ENCODE measurements at regions not wholly inside any gene's neighbourhood (a gene's known extent, or its start where the extent isn't known, plus 50 kb on each side); places are given as distances from the start of the nearest gene placed in this dataset.

GRCh38 chr12:71029302-71029701 lies 108.8 kb upstream of the PTPRR start:
- H3K27me3 Mint-ChIP-seq: no peaks in the 10 kb centered on the region
- no peak overlapping the region for H3K4me3 Mint-ChIP-seq
- H3K36me3 Mint-ChIP-seq (ENCODE audit: low read depth): no peaks in the 10 kb centered on the region
- ChIA-PET POLR2A (no interaction called here), CTCF (no interaction called here)
- no peaks in the 10 kb centered on the region for H3K9me3 Mint-ChIP-seq
- no peak for DNase-seq
- no peak overlapping the region for H3K27ac Mint-ChIP-seq
- H3K4me1 Mint-ChIP-seq: no peaks in the 10 kb centered on the region

- no peak overlapping the region for H3K4me3 Mint-ChIP-seq
Measured at GRCh38 chr12:71027856-71028255, 107.3 kb upstream of the PTPRR start.

GRCh38 chr12:71024827-71025226 lies 104.3 kb upstream of the PTPRR start:
- ChIA-PET POLR2A (no interaction called here), CTCF (no interaction called here)
- no peaks in the 10 kb centered on the region for H3K4me1 Mint-ChIP-seq
- no peaks in the 10 kb centered on the region for H3K36me3 Mint-ChIP-seq (ENCODE audit: low read depth)
- H3K4me3 Mint-ChIP-seq: no peak overlapping the region
- H3K9me3 Mint-ChIP-seq: no peaks in the 10 kb centered on the region
- no peak for DNase-seq
- H3K27ac Mint-ChIP-seq: no peak overlapping the region
- no peaks in the 10 kb centered on the region for H3K27me3 Mint-ChIP-seq

More at GRCh38 chr12:71027856-71028255, 107.3 kb upstream of the PTPRR start:
- Mint-ChIP-seq H3K27me3 (no peaks in the 10 kb centered on the region), H3K27ac (no peak overlapping the region), H3K36me3 (ENCODE audit: low read depth) (no peaks in the 10 kb centered on the region), H3K4me1 (no peaks in the 10 kb centered on the region), H3K9me3 (no peaks in the 10 kb centered on the region)
- ChIA-PET POLR2A (no interaction called here), CTCF (no interaction called here)
- DNase-seq: no peak

GRCh38 chr12:71024281-71024680 lies 103.7 kb upstream of the PTPRR start:
- no peak for DNase-seq
- H3K27ac Mint-ChIP-seq: no peak overlapping the region
- no peak overlapping the region for H3K4me3 Mint-ChIP-seq
- ChIA-PET POLR2A (no interaction called here), CTCF (no interaction called here)
- no peaks in the 10 kb centered on the region for H3K36me3 Mint-ChIP-seq (ENCODE audit: low read depth)
- H3K27me3 Mint-ChIP-seq: no peaks in the 10 kb centered on the region
- no peaks in the 10 kb centered on the region for H3K4me1 Mint-ChIP-seq
- no peaks in the 10 kb centered on the region for H3K9me3 Mint-ChIP-seq

GRCh38 chr12:71021491-71021890 lies 101.0 kb upstream of the PTPRR start:
- CTCF ChIA-PET: no interaction called here
- H3K4me3 Mint-ChIP-seq: no peak overlapping the region
- no peak for DNase-seq
- H3K27me3 Mint-ChIP-seq: no peaks in the 10 kb centered on the region
- H3K36me3 Mint-ChIP-seq (ENCODE audit: low read depth): no peaks in the 10 kb centered on the region
- H3K27ac Mint-ChIP-seq: no peak overlapping the region
- H3K9me3 Mint-ChIP-seq: no peaks in the 10 kb centered on the region
- POLR2A ChIA-PET: no interaction called here
- H3K4me1 Mint-ChIP-seq: no peaks in the 10 kb centered on the region

- ChIA-PET POLR2A (no interaction called here), CTCF (no interaction called here)
- Mint-ChIP-seq H3K27ac (no peak overlapping the region), H3K36me3 (ENCODE audit: low read depth) (no peaks in the 10 kb centered on the region), H3K4me3 (no peak overlapping the region), H3K27me3 (no peaks in the 10 kb centered on the region), H3K9me3 (no peaks in the 10 kb centered on the region), H3K4me1 (no peaks in the 10 kb centered on the region)
- no peak for DNase-seq
Measured at GRCh38 chr12:71019282-71019831, 98.8 kb upstream of the PTPRR start.

DNA sequence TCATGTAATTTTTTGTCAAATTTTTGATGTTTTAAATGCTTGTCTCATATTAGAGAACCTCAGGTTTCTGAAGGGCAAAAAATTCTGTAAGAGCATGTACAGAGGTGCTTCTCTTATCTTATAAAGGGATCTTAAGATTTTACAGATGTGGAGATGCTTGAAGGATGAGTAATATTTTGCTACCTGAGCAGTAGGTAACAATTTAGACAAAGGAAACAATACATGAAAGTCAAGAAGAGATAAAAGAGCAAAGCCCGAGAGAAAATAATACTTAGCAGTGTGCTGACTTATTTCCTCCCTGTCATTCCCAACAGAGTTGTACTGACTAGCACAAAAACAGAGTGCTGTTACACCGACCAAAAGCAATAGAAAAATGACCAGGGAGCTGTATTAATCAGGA lies 98.1 kb upstream of the PTPRR start:
- ChIA-PET CTCF (no interaction called here), POLR2A (no interaction called here)
- H3K4me1 Mint-ChIP-seq: no peaks in the 10 kb centered on the region
- DNase-seq: no peak
- no peaks in the 10 kb centered on the region for H3K27me3 Mint-ChIP-seq
- no peak overlapping the region for H3K27ac Mint-ChIP-seq
- no peak overlapping the region for H3K4me3 Mint-ChIP-seq
- no peaks in the 10 kb centered on the region for H3K36me3 Mint-ChIP-seq (ENCODE audit: low read depth)
- no peaks in the 10 kb centered on the region for H3K9me3 Mint-ChIP-seq

DNA sequence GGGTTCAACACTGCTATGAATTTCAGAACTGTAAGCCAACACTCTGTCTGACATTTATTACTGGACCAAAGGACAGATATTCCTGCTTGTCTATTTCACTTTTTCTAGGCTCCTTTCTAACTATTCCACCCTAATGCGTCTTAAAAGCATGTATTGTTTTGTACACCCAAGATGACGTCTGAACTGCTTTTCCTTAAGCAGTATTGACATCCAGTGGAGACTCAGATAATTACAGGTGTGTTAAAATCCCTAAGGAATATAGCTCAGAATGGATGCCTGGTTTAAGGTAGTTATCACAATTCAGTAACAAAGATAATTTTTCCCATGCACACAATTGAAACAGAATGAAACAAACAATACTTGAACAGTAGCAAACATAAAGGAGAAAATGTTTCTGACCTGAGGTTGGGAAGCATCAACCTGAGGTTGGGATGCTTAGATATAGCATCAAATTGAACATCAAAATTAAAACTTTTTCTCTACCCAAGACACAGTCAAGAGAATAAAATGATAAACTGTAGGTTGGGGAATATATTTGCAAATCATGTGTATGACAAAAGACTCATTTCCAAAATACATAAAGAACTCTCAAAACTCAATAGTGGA lies 93.7 kb upstream of the PTPRR start:
- no peak for DNase-seq
- POLR2A ChIA-PET: no interaction called here
- Mint-ChIP-seq H3K27ac (no peak overlapping the region), H3K36me3 (ENCODE audit: low read depth) (no peaks in the 10 kb centered on the region), H3K4me1 (no peaks in the 10 kb centered on the region), H3K27me3 (no peaks in the 10 kb centered on the region), H3K9me3 (no peaks in the 10 kb centered on the region), H3K4me3 (no peak overlapping the region)
- CTCF ChIA-PET: no interaction called here

- CTCF ChIA-PET: no interaction called here
- H3K36me3 Mint-ChIP-seq (ENCODE audit: low read depth): no peaks in the 10 kb centered on the region
Measured at GRCh38 chr12:71011261-71011660, 90.7 kb upstream of the PTPRR start.

DNA sequence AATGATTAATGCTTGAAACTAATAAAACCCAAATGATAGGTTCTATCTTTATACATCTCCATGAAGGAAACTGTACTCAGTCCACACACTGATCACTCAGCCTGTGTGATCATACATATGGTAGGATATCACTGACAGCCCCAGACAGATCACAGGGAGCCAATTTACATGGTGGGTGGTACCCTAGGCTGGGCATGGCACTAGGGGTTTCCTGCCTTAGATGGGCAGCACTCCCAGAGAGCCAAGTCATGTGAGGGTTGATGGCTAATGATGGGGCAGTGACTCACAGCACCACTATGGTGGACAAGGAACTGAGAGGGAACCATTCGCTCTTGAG lies 89.6 kb upstream of the PTPRR start:
- ChIA-PET POLR2A (no interaction called here), CTCF (no interaction called here)
- no peak overlapping the region for H3K27ac Mint-ChIP-seq
- H3K4me3 Mint-ChIP-seq: no peak overlapping the region
- H3K36me3 Mint-ChIP-seq (ENCODE audit: low read depth): no peaks in the 10 kb centered on the region
- H3K4me1 Mint-ChIP-seq: no peaks in the 10 kb centered on the region
- H3K27me3 Mint-ChIP-seq: no peaks in the 10 kb centered on the region
- no peaks in the 10 kb centered on the region for H3K9me3 Mint-ChIP-seq
- DNase-seq: no peak

More at GRCh38 chr12:71011261-71011660, 90.7 kb upstream of the PTPRR start:
- Mint-ChIP-seq H3K4me3 (no peak overlapping the region), H3K4me1 (no peaks in the 10 kb centered on the region), H3K9me3 (no peaks in the 10 kb centered on the region), H3K27me3 (no peaks in the 10 kb centered on the region), H3K27ac (no peak overlapping the region)
- DNase-seq: no peak
- POLR2A ChIA-PET: no interaction called here

- CTCF ChIA-PET: no interaction called here
- H3K4me1 Mint-ChIP-seq: no peaks in the 10 kb centered on the region
Measured at GRCh38 chr12:71009430-71010142, 89.0 kb upstream of the PTPRR start.

DNA sequence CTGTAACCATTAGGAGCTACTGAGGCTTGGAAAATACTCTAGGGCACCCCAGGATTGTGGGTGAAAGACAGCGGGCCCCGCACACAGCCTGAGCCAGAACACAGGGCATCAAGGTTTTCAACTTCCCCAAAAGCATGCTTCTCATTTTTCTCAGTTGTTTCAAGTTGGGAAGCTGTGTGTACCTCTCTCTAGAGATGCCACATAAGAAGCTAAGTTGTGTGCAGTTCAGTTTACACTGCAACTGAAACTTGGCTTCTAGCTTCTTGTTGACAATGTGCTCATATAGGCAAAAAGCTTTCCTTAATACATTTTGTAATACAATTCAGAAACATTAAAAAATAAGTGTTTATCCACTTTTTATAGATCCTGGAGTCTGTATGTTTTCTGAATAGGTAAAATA lies 88.1 kb upstream of the PTPRR start:
- H3K9me3 Mint-ChIP-seq: no peaks in the 10 kb centered on the region
- no peaks in the 10 kb centered on the region for H3K27me3 Mint-ChIP-seq
- H3K4me3 Mint-ChIP-seq: no peak overlapping the region
- no peak overlapping the region for H3K27ac Mint-ChIP-seq
- H3K36me3 Mint-ChIP-seq (ENCODE audit: low read depth): no peaks in the 10 kb centered on the region
- ChIA-PET POLR2A (no interaction called here), CTCF (no interaction called here)
- H3K4me1 Mint-ChIP-seq: no peaks in the 10 kb centered on the region
- no peak for DNase-seq

More at GRCh38 chr12:71009430-71010142, 89.0 kb upstream of the PTPRR start:
- Mint-ChIP-seq H3K27me3 (no peaks in the 10 kb centered on the region), H3K27ac (no peak overlapping the region), H3K9me3 (no peaks in the 10 kb centered on the region), H3K36me3 (ENCODE audit: low read depth) (no peaks in the 10 kb centered on the region), H3K4me3 (no peak overlapping the region)
- POLR2A ChIA-PET: no interaction called here
- DNase-seq: no peak

GRCh38 chr12:71007781-71008404 lies 87.4 kb upstream of the PTPRR start:
- no peak for DNase-seq
- Mint-ChIP-seq H3K9me3 (no peaks in the 10 kb centered on the region), H3K4me3 (no peak overlapping the region), H3K27ac (no peak overlapping the region), H3K36me3 (ENCODE audit: low read depth) (no peaks in the 10 kb centered on the region), H3K4me1 (no peaks in the 10 kb centered on the region), H3K27me3 (no peaks in the 10 kb centered on the region)
- POLR2A ChIA-PET: no interaction called here
- CTCF ChIA-PET: no interaction called here

GRCh38 chr12:71007020-71007419 lies 86.5 kb upstream of the PTPRR start:
- POLR2A ChIA-PET: no interaction called here
- Mint-ChIP-seq H3K36me3 (ENCODE audit: low read depth) (no peaks in the 10 kb centered on the region), H3K9me3 (no peaks in the 10 kb centered on the region), H3K4me1 (no peaks in the 10 kb centered on the region), H3K27me3 (no peaks in the 10 kb centered on the region), H3K27ac (no peak overlapping the region), H3K4me3 (no peak overlapping the region)
- CTCF ChIA-PET: no interaction called here
- no peak for DNase-seq
